Mammary epithelial cell (primary cell): ENCODE measurements at regions not wholly inside any gene's neighbourhood (a gene's known extent, or its start where the extent isn't known, plus 50 kb on each side); places are given as distances from the start of the nearest gene placed in this dataset.
"Not testable (repeated sequence)": the region's sequence is repeated elsewhere in the genome, so short reads cannot be mapped to it uniquely, and the experiment has no call there.

Experiments used
- CTCF ChIP-seq, 2 donors: IDR thresholded peaks in 1 of 2; conservative IDR thresholded peaks in 1 of 2; 2 replicates each; pipeline ENCODE4 v1.5.1; 2011 to 2012; ENCODE audit warnings: inconsistent platforms in 2 of 2, low read length in 2 of 2, mild to moderate bottlenecking in 2 of 2, control low read depth in 1 of 2, low read depth in 1 of 2; ENCODE audit not compliant: insufficient read depth in 1 of 2; ENCODE audit errors: extremely low read depth in 1 of 2
- EZH2 ChIP-seq: IDR thresholded peaks from 2 replicates; pipeline ENCODE4 v1.6.1; 2012; ENCODE audit warnings: low read length, inconsistent platforms, borderline replicate concordance

GRCh38 chr17:22270809-22271208 lies 578.5 kb downstream of the KCNJ18 start:
- TF ChIP-seq CTCF (conservative IDR thresholded peaks at IDR 0.05 in 1 of 2, IDR thresholded peaks at IDR 0.05 in 1 of 2; ENCODE audit: extremely low read depth in 1 of 2, insufficient read depth in 1 of 2, low read depth in 1 of 2, low read length in 2 of 2); EZH2: not testable (repeated sequence)
